ENCODE measurements at regions not wholly inside any gene's neighbourhood (a gene's known extent, or its start where the extent isn't known, plus 50 kb on each side); places are given as distances from the start of the nearest gene placed in this dataset.
A peak's percentile ranks its signal among the peaks of the same experiment; 100 is the strongest.
"Not testable (repeated sequence)": the region's sequence is repeated elsewhere in the genome, so short reads cannot be mapped to it uniquely, and the experiment has no call there.

DNA sequence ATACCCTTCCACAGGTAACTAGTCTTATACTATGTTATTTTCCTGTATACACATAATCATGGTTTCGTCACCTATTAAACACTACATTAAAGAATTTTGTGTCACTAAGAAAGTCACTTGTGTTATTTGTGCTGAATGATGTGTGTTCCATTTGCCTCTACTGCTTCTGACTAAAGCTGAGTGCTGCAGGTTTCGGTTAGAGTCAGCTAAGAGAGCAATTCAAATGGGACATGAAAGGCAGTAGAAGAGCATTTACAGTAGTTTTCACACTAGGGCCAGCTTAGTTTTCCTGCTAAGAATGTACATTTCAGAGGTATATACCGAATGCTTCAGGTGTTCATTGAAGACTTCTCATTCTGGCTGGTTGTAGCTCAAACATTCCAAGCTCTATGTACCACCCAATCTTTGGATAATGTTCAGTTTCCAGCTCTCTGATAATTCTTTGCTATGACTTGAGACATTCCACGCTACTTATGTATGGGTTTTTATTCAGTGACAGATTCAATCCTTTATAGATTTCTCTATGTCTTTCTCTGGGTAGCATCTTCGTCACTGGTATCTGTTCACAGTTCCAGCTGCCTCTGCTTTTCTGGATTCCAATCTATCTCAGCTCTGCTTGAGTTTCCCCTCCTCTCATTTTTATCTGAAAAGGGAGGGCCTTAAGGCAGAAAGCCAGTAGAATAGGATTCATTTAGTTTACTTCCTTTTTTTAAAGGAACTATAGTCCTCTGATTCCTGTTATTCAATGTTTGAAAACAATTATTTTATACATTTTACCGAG lies 164.4 kb downstream of the CXXC4 start:
- no peak for DNase-seq (ENCODE audit: low spot score)

DNA sequence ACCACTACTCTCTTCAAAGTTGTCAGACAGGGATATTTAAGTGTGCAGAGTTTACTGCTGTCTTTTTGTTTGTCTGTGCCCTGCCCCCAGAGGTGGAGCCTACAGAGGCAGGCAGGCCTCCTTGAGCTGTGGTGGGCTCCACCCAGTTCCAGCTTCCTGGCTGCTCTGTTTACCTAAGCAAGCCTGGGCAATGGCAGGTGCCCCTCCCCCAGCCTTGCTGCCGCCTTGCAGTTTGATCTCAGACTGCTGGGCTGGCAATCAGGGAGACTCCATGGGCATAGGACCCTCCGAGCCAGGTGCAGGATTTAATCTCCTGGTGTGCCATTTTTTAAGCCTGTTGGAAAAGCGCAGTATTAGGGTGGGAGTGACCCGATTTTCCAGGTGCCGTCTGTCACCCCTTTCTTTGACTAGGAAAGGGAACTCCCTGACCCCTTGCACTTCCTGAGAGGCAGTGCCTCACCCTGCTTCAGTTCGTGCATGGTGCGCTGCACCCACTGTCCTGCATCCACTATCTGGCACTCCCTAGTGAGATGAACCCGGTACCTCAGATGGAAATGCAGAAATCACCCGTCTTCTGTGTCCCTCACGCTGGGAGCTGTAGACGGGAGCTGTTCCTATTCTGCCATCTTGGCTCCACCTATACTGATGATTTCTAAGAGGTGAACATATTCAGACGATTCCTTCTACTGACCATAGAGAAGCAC lies 167.6 kb downstream of the CXXC4 start:
- not testable (repeated sequence) for DNase-seq (ENCODE audit: low spot score)

DNA sequence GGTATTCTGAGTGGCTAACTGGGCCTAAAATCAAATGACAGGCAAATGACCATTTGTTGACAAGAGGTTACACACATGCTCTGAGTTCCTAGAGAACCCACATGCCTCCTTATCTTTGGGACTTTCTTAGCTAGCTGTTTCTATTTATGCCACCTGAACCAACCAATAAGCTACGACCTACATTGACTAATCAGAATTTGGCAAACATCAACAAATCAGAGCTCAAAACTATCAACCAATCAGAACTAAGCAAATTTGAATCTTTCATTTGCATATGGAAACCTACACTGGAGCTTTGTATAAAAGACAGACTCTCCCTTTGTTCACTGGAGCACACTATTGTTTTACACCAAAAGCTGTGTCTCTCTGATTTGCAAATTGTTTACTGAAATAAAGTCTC lies 192.0 kb downstream of the CXXC4 start:
- peak; percentile 6 for DNase-seq (ENCODE audit: low spot score)

DNA sequence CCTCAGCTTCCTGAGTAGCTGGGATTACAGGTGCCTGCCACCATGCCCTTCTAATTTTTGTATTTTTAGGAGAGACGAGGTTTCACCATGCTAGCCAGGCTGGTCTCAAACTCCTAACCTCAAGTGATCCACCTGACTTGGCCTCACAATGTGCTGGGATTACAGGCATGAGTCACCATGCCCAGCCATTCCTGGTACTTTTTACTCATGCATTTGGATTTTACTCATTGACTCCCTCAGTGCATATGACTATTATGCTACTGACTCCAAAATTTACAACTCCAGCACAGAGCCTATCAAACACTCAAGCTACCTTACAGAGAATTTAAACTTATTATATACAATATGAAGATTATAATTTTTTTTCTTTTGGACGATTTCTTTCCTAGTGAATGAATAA lies 199.9 kb downstream of the CXXC4 start:
- no peak for DNase-seq (ENCODE audit: low spot score)

- no peak for DNase-seq (ENCODE audit: low spot score)
Measured at GRCh38 chr4:104286867-104287266, 207.8 kb downstream of the CXXC4 start.

GRCh38 chr4:104283303-104283702 lies 211.4 kb downstream of the CXXC4 start:
- DNase-seq (ENCODE audit: low spot score) = no peak

- DNase-seq (ENCODE audit: low spot score) = no peak
Measured at GRCh38 chr4:104279744-104280143, 214.9 kb downstream of the CXXC4 start.

DNA sequence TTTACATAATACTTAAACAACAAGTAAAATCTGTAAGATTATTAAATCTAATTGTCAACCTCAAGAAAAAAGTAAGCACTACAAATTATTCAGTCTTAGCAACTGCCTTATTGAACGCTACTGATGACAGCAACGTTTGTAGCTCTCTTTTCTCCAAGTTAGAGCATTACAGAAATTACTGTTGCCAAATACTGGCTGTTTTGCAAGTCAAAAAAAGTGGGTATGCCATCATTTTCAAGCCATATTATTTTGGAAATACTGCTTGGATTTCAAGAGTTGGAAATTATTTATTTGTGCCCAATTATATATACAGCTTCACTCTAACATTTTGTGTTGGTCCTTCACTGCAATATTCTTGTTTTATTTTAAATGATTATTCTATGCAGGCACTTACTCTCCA lies 221.7 kb downstream of the CXXC4 start:
- no peak for DNase-seq (ENCODE audit: low spot score)

GRCh38 chr4:104269603-104270002 lies 225.1 kb downstream of the CXXC4 start:
- DNase-seq (ENCODE audit: low spot score) = not testable (repeated sequence)

GRCh38 chr4:104263100-104263499 lies 231.6 kb downstream of the CXXC4 start:
- no peak for DNase-seq (ENCODE audit: low spot score)

DNA sequence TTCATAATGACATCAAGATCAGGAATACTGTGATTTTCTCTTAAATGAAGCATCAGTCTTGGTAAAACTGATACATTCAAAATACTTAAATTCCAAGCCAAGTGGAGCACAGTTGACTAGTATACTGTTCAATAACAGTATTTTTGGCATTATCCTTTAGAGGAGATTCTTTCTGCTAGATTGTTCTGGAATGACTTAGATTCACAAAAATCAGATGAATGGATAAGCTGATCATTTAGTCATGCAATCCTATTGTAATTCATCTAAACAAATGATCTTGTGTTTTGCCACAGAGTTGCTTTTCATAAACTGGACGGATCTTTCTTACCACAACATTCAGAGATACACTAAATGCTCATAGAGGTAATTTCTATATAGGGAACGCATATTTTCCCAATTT lies 232.0 kb downstream of the CXXC4 start:
- no peak for DNase-seq (ENCODE audit: low spot score)

- DNase-seq (ENCODE audit: low spot score) = no peak
Measured at GRCh38 chr4:104248726-104249125, 246.0 kb downstream of the CXXC4 start.

- DNase-seq (ENCODE audit: low spot score) = no peak
Measured at GRCh38 chr4:104235967-104236366, 258.7 kb downstream of the CXXC4 start.

DNA sequence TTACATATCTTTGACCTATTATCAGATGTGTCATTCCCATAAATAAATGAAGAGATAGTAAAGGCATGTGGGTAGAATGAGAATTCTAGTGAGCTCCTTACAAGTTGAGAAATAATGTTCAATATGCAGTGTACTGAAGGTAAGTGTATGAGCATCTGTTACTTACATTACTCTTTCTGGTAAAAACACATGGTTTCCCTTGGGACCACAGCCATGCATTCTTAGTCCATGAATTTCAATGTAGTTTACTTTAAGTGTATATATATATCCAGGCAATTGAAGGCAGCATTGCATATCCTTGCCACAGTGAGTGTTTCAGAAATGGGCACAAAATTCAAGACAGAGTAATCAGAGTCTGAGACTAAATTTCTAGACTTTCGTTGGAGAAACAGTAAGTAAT lies 277.2 kb downstream of the CXXC4 start:
- DNase-seq (ENCODE audit: low spot score) = no peak

DNA sequence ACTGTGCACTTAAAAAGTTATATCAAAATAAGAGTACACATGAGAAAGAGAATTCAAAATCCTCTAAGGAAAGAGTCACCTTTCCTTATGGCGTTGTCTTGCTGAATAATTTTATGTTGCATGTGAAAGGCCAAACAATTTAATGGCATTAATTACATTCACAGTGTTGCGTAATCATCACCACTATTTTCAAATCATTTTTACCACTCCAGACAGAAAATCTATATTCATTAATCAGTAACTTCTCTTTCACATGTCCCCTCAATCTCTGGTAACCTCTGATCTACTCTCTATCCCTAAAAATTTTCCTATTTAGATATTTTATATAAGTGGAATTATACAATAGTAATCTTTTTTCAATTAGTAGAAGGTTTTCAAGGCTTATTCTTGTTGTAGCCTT lies 283.0 kb downstream of the CXXC4 start:
- no peak for DNase-seq (ENCODE audit: low spot score)

DNA sequence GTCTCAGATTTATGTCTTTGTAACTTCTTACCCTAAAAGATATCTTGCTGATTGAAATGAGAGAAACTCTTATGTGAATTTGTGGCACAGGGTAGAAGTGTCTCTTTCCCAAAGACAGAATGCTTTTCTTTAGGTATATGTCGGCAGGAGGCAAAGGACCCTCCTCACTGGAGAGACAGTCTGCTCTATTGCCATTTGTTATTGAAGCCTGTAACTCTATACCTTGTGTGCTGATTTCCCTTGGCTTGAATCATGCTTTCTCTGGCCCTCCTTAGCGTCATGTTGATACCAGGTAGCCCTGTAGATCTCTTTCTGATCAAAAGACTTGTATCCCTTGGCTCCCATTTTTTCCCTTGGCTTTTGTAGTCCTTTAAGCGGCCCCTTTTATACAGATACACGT lies 284.3 kb downstream of the CXXC4 start:
- DNase-seq (ENCODE audit: low spot score) = no peak

DNA sequence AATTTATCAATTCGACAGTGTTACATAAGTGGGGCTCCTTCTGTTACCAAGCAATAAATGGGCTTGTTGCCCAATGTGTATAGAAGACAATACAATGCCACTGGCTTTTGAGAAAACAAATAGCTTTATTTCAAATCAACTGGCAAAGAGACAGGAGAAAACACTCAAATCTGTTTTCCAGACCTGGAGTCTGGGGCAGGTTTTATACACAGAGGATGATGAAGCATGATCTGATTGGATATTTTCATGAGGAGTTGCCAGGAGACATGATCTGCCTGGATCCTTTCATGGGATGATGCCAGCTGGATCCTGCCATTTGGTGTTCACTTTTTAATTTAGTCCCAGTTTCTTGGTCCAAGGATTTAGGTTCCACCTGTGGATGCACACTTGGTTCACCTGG lies 287.9 kb downstream of the CXXC4 start:
- DNase-seq (ENCODE audit: low spot score) = no peak

DNA sequence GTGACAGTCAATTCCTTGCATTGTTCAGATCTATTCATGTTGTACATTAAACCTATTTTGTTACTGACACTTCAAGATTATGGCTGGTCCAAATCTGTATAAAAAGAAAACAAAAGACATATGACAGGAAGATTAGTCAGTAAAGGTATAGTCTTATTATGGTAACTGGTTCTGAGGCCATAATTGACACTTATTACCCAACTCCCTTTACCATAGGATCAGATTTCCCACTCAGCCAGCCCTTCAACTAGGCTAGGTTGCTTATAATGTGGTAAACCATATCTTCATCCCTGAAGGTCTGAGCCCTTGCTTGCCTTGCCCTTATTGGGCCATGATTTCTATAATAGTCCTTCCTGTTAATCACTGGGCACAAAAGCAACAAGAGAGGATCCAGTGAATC lies 289.6 kb downstream of the CXXC4 start:
- no peak for DNase-seq (ENCODE audit: low spot score)

DNA sequence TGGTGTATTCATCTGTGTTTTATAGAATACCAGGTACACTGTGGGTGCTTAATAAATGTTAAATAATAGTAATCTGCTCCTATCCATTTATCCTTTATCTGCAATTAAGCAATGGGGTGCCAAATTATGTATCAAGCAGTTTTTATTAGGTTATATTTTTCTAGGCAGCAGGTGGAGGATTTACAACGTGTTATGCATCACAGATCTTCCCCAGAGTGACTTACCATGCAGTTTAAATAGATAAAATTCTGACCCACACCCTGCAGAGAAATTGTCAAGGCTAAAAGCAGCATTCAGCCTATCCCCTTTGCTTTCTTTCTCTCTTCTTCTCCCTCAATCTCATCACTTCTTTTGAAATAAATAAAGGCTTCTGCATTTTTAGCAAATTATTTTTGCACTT lies 306.4 kb downstream of the CXXC4 start:
- no peak for DNase-seq (ENCODE audit: low spot score)

DNA sequence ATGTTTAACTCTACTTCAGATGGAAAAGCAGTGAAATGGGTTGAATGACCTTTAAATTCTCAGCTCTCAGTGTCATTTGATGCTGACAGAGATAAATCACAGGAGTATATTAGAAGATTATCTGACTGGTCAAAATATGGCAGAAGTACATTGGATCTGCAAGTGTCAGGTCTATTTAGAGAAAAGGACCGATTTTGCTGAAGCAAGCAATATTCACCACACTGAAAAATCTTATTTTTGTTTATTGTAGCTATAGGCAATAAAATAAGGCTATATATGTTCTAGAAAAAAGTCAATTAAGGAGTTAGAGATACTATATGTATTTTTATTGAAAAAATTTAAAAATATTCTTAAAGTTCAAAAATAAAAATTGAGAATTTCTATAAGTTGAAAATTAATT lies 325.3 kb downstream of the CXXC4 start:
- DNase-seq (ENCODE audit: low spot score) = no peak

GRCh38 chr4:104166749-104167148 lies 327.9 kb downstream of the CXXC4 start:
- no peak for DNase-seq (ENCODE audit: low spot score)

GRCh38 chr4:104163820-104164219 lies 330.9 kb downstream of the CXXC4 start:
- DNase-seq (ENCODE audit: low spot score) = no peak

GRCh38 chr4:104146048-104146447 lies 348.6 kb downstream of the CXXC4 start:
- DNase-seq (ENCODE audit: low spot score) = no peak

DNA sequence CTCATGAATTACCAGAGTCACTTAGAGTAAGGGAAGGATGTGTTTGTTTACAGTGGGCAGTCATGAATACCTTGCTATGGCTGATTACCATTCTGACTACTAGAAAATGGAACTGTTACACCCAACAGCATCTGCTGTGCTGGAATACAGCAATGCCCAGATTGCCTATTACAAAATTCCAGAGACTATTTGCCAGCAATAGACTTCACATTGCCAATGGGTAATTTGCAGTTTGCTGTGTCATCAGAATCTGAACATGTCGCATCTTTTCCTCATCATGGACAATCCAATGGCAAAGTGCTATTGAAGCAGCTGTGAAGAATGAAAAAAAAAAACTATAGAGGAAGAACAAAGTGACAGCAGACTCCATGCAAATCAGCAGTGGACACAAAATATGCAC lies 356.6 kb downstream of the CXXC4 start:
- DNase-seq (ENCODE audit: low spot score) = no peak
